Epithelial cell of esophagus (primary cell): ENCODE measurements at regions not wholly inside any gene's neighbourhood (a gene's known extent, or its start where the extent isn't known, plus 50 kb on each side); places are given as distances from the start of the nearest gene placed in this dataset.

ENCODE experiments used
- DNase-seq: peaks from one replicate; pipeline ENCODE4 v3.0.0; 2010; ENCODE audit warnings: low read depth
- H3K4me3 ChIP-seq: 2 replicates; pipeline ENCODE4 v1.5.1; 2011; ENCODE audit warnings: mild to moderate bottlenecking, low read length, control low read depth
- TF ChIP-seq, protein P1 (sequence below): IDR thresholded peaks from 2 replicates; pipeline ENCODE4 v1.5.1; 2011; ENCODE audit warnings: low read depth, mild to moderate bottlenecking, low read length, control low read depth, inconsistent platforms; ENCODE audit not compliant: insufficient read depth; ENCODE audit errors: missing control alignments

DNA sequence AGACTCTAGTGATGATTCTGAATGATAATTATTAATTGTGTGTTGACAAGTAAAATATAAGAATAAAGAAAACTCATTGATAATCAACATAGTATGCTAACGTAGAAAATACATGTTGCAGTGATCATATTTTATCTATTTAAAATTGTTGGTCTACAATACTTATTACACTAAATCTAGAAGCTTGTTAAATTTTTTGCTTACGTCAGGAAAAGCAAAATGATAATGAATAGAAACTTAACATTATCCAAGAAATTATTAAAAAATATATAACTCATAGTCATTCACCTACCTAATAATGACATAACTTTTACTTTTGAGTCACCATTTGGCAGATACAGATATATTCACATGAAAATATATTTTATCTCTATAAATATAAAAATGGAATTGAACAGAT lies 984.1 kb downstream of the PLOD2 start:
- DNase-seq = no peak
- no peak overlapping the region for H3K4me3 ChIP-seq
- TF ChIP-seq, protein P1, sequence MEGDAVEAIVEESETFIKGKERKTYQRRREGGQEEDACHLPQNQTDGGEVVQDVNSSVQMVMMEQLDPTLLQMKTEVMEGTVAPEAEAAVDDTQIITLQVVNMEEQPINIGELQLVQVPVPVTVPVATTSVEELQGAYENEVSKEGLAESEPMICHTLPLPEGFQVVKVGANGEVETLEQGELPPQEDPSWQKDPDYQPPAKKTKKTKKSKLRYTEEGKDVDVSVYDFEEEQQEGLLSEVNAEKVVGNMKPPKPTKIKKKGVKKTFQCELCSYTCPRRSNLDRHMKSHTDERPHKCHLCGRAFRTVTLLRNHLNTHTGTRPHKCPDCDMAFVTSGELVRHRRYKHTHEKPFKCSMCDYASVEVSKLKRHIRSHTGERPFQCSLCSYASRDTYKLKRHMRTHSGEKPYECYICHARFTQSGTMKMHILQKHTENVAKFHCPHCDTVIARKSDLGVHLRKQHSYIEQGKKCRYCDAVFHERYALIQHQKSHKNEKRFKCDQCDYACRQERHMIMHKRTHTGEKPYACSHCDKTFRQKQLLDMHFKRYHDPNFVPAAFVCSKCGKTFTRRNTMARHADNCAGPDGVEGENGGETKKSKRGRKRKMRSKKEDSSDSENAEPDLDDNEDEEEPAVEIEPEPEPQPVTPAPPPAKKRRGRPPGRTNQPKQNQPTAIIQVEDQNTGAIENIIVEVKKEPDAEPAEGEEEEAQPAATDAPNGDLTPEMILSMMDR = no peak

DNA sequence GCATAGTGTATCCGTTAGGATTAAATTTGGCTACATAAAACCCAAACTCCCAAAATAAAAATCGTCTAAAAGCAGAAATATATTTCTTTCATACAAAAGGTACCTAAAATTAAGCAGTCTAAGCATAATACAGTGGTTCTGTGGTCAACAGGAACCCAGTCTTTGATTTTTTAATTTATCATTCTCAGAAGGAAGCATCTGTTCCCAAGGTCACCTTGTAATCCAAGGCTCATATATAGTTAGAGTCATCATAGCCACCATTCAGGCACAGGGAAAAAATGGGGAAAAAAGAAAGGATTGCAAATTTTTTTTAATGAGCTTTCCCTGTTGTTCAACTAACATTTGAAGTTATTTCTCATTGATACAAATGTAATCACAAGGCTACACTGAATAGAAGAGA lies 983.2 kb downstream of the PLOD2 start:
- DNase-seq = no peak
- H3K4me3 ChIP-seq = no peak overlapping the region
- TF ChIP-seq, protein P1 = no peak

DNA sequence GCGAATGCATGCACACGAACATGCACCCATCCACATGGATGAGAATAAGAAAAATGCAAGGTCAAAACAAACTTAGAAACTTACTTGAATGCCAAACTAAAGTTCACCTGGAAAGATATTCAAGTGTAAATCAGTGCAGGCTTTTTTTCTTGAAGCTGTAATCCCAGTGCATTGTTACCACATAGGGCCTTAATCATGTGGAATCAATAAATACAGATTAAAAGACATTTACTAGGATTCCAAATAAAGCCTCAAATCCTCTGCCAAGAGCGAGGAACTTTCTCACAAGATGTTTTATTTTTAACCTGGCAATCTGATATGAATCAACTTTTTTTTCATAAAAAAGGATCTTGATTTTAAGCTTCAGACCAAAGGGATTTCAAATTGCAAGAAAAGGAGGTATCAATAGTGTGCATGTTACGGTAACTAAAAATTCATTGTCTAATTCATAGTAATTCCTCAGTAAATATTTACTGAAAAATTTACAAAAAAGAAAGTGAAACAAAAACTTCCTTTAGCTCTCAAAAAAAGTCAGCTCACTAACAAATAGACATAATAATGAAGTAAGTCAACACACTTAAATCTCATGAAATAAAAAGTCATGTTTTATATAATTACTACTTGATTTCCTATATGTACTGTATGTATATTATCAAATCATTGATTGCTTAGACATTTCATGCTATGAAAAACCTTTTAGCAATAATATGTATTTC lies 978.6 kb downstream of the PLOD2 start:
- no peak overlapping the region for H3K4me3 ChIP-seq
- TF ChIP-seq, protein P1 = no peak
- DNase-seq = no peak

DNA sequence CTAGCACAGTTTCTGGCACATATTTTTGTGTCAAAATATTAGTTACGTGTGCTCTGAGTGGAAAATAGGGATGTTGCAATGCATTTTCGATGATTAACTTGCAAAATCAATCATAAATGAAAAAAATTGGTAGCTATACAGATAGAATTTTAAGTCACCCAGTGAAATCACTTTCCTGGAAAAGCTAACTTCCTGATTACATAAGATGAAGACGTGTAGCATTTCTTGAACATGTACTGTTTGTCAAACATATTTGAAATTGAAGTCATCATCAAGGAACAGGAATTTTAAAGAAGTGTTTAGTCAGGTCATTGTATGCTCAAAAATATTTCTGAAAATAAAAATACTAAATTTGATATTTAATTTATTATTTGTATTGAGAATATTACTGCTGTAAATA lies 977.7 kb downstream of the PLOD2 start:
- peak; percentile 42 for DNase-seq
- no peak overlapping the region for H3K4me3 ChIP-seq
- TF ChIP-seq, protein P1 = no peak

DNA sequence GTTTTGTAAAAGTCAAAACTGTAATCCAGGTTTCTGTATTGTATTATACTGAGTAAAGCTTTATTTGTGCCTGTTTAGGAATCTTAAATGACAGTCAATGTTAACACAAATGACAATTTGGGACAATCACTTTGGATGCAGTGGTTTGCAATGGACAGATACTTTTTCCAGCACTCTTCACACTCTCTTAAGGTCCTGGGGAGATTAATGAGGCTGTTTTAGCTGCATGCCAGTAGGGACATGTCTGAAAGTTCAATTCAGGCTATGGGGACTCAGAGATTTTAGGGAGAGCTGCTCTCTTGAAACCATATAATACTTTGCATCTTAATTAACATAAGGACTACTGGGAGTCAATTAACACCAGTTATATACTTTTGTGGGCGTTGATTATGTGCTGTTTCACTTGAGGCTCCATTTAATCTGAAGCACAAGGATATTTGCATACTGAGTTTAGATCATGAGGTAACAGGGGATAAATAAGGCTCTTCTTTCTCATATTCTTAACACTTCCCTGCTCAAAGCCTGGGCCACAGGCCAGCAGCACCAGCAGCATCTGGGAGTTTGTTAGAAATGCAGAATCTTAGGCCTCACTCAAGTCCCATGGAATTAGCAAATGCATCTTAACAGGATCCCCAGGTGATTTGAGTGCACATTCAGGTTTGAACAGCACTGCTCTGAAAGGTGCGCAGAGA lies 972.8 kb downstream of the PLOD2 start:
- DNase-seq = no peak
- no peak overlapping the region for H3K4me3 ChIP-seq
- TF ChIP-seq, protein P1 = no peak

DNA sequence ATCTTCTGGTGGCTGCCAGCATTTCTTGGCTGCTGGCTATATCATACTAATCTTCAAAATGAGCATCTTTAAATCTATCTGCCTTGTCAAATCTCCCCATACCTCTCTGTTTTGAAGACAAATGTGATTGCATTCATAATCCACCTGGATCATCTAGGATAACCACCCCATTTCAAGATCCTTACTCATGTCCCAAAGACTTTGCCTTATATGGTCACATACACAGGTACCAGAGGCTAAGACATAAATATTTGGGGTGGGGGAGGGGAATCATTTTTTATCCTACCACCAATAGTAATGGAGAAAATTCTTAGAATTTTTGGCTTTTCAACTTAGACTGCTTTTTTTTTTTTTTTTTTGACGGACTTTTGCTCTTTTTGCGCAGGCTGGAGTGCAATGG lies 970.8 kb downstream of the PLOD2 start:
- no peak overlapping the region for H3K4me3 ChIP-seq
- TF ChIP-seq, protein P1 = no peak
- DNase-seq = no peak
